Upper lobe of left lung (tissue), 6 donors: ENCODE measurements at regions not wholly inside any gene's neighbourhood (a gene's known extent, or its start where the extent isn't known, plus 50 kb on each side); places are given as distances from the start of the nearest gene placed in this dataset.

Source experiments
- ATAC-seq, 2 donors: fragments of 200-7000 bp; cut with Tn5 transposase; one replicate each; pipeline ENCODE4 v1.9.1; 2022; ENCODE audit warnings: mild to moderate bottlenecking in 2 of 2, moderate library complexity in 2 of 2; ENCODE audit not compliant: low FRiP score in 2 of 2
- DNase-seq, 2 donors: peaks; one replicate each; pipeline ENCODE4 v3.0.0-alpha.2; 2019 to 2020
- H3K27ac ChIP-seq, 4 donors: fragments of 200-600 bp; sonication (generic); one replicate each; pipeline ENCODE4 v1.5.1; 2016 to 2019
- H3K27me3 ChIP-seq, 4 donors: fragments of 200-600 bp; sonication (generic); one replicate each; pipeline ENCODE4 v1.5.1; 2017 to 2019
- H3K36me3 ChIP-seq, 4 donors: fragments of 200-600 bp; sonication (generic); one replicate each; pipeline ENCODE4 v1.5.1; 2016 to 2019
- H3K4me1 ChIP-seq, 4 donors: fragments of 200-600 bp; sonication (generic); one replicate each; pipeline ENCODE4 v1.5.1; 2018 to 2019
- H3K4me3 ChIP-seq, 4 donors: fragments of 200-600 bp; sonication (generic); one replicate each; pipeline ENCODE4 v1.5.1; 2017 to 2019; ENCODE audit warnings: mild to moderate bottlenecking in 2 of 4, moderate library complexity in 1 of 4
- H3K9me3 ChIP-seq, 4 donors: fragments of 200-600 bp; sonication (generic); one replicate each; pipeline ENCODE4 v1.5.1; 2018 to 2019
- CTCF ChIP-seq, 6 experiments: fragments of 450-650 bp in 4 of 6; fragments of 200-600 bp in 2 of 6; sonication (generic) in 2 of 6; IDR thresholded peaks; one replicate each; pipeline ENCODE4 v1.5.1; 2016 to 2019; ENCODE audit warnings: antibody characterized with exemption in 6 of 6
- EP300 ChIP-seq, 4 donors: sonication (generic); formaldehyde crosslinking; IDR thresholded peaks; one replicate each; pipeline ENCODE4 v1.5.1; 2017; ENCODE audit warnings: antibody characterized with exemption in 4 of 4, control low read depth in 2 of 4
- POLR2A ChIP-seq, 4 donors: fragments of 450-650 bp; IDR thresholded peaks; one replicate each; pipeline ENCODE4 v1.5.1; 2016 to 2017; ENCODE audit warnings: antibody characterized with exemption in 4 of 4, mild to moderate bottlenecking in 2 of 4
- POLR2AphosphoS5 ChIP-seq, 2 donors: sonication (generic); formaldehyde crosslinking; IDR thresholded peaks; one replicate each; pipeline ENCODE4 v1.5.1; 2017; ENCODE audit warnings: antibody characterized with exemption in 2 of 2
- WGBS, 2 donors: methylation state at CpG; one replicate each; pipeline ENCODE4 v1.1.5; 2017 to 2018; 5-methylcytosine and 5-hydroxymethylcytosine counted together
- donor health status: DM: no; HTN: no; CAD: no; lungs with moderate emphysema.
- donor health status: DM: no; HTN: yes; CAD: no; lungs with severe emphysema.

- H3K36me3 ChIP-seq: no peaks in the 10 kb centered on the region
- no peaks in the 10 kb centered on the region for H3K27me3 ChIP-seq
- peaks cover 0 to 7% (median 3%) of the 10 kb centered on the region in 4 donors for H3K4me1 ChIP-seq
- DNase-seq: peak in 1 of 2 donors; percentile 32
- WGBS, 2 donors: 60 to 73% methylated on average over 2 to 3 of the region's 3 CpGs
- no peak overlapping the region for H3K4me3 ChIP-seq
- peak in 1 of 2 donors; percentile 26 for ATAC-seq
- TF ChIP-seq POLR2A (IDR thresholded peaks at IDR 0.05) (no peak), EP300 (IDR thresholded peaks at IDR 0.05) (no peak), CTCF (IDR thresholded peaks at IDR 0.05) (no peak), POLR2AphosphoS5 (IDR thresholded peaks at IDR 0.05) (no peak)
- no peak overlapping the region for H3K27ac ChIP-seq
- H3K9me3 ChIP-seq: no peaks in the 10 kb centered on the region
These were observed 87.1 kb upstream of the FAM9C start for GRCh38 chrX:13131396-13132137.

- no peak overlapping the region for H3K27ac ChIP-seq
- no peaks in the 10 kb centered on the region for H3K36me3 ChIP-seq
- WGBS, 2 donors: 46 to 74% methylated on average over 1 of the region's 1 CpG
- no peaks in the 10 kb centered on the region for H3K27me3 ChIP-seq
- no peak for TF ChIP-seq POLR2AphosphoS5 (IDR thresholded peaks at IDR 0.05)
- no peak for TF ChIP-seq POLR2A (IDR thresholded peaks at IDR 0.05)
- TF ChIP-seq CTCF (IDR thresholded peaks at IDR 0.05): no peak
- TF ChIP-seq EP300 (IDR thresholded peaks at IDR 0.05): no peak
- DNase-seq: no peak
- H3K4me1 ChIP-seq: peaks cover 0 to 7% (median 3%) of the 10 kb centered on the region in 4 donors
- no peak overlapping the region for H3K4me3 ChIP-seq
- no peaks in the 10 kb centered on the region for H3K9me3 ChIP-seq
- no peak for ATAC-seq
These were observed 86.4 kb upstream of the FAM9C start for GRCh38 chrX:13130816-13131215.

GRCh38 chrX:13128104-13128503, 83.7 kb upstream of the FAM9C start:
- no peaks in the 10 kb centered on the region for H3K36me3 ChIP-seq
- H3K9me3 ChIP-seq: no peaks in the 10 kb centered on the region
- peaks cover 0 to 21% (median 15%) of the 10 kb centered on the region in 4 donors for H3K4me1 ChIP-seq
- no peak overlapping the region for H3K4me3 ChIP-seq
- DNase-seq: no peak
- no peaks in the 10 kb centered on the region for H3K27me3 ChIP-seq
- H3K27ac ChIP-seq: no peak overlapping the region
- ATAC-seq: peak in 1 of 2 donors; percentile 60
- TF ChIP-seq POLR2AphosphoS5 (IDR thresholded peaks at IDR 0.05) (no peak), CTCF (IDR thresholded peaks at IDR 0.05) (no peak), EP300 (IDR thresholded peaks at IDR 0.05) (no peak), POLR2A (IDR thresholded peaks at IDR 0.05) (no peak)

- ATAC-seq (no peak), DNase-seq (no peak)
- Histone ChIP-seq H3K9me3 (no peaks in the 10 kb centered on the region), H3K4me3 (no peak overlapping the region), H3K27me3 (no peaks in the 10 kb centered on the region), H3K4me1 (peaks cover 0 to 23% (median 19%) of the 10 kb centered on the region in 4 donors), H3K36me3 (no peaks in the 10 kb centered on the region), H3K27ac (peak overlapping the region in 1 of 4 donors; percentile 7)
- TF ChIP-seq POLR2A (IDR thresholded peaks at IDR 0.05) (no peak), EP300 (IDR thresholded peaks at IDR 0.05) (no peak), CTCF (IDR thresholded peaks at IDR 0.05) (no peak), POLR2AphosphoS5 (IDR thresholded peaks at IDR 0.05) (no peak)
- WGBS, 2 donors: 82 to 85% methylated on average over 3 of the region's 3 CpGs
These were observed 82.4 kb upstream of the FAM9C start for GRCh38 chrX:13126775-13127174.

- no peaks in the 10 kb centered on the region for H3K9me3 ChIP-seq
- no peak overlapping the region for H3K4me3 ChIP-seq
- TF ChIP-seq POLR2A (IDR thresholded peaks at IDR 0.05) (no peak), CTCF (IDR thresholded peaks at IDR 0.05) (no peak), POLR2AphosphoS5 (IDR thresholded peaks at IDR 0.05) (no peak), EP300 (IDR thresholded peaks at IDR 0.05) (no peak)
- no peak overlapping the region for H3K27ac ChIP-seq
- H3K4me1 ChIP-seq: peaks cover 0 to 29% (median 25%) of the 10 kb centered on the region in 4 donors
- no peaks in the 10 kb centered on the region for H3K36me3 ChIP-seq
- DNase-seq: no peak
- WGBS, 2 donors: 51 to 77% methylated on average over 2 of the region's 2 CpGs
- H3K27me3 ChIP-seq: no peaks in the 10 kb centered on the region
- no peak for ATAC-seq
These were observed 80.8 kb upstream of the FAM9C start for GRCh38 chrX:13125188-13125587.
